GM23248 (cell line): ENCODE measurements at regions not wholly inside any gene's neighbourhood (a gene's known extent, or its start where the extent isn't known, plus 50 kb on each side); places are given as distances from the start of the nearest gene placed in this dataset.

ENCODE experiments used
- EZH2 ChIP-seq: fragments of 200-600 bp; sonication (generic); IDR thresholded peaks from 2 replicates; pipeline ENCODE4 v1.6.1; 2018; ENCODE audit warnings: antibody characterized with exemption, mild to moderate bottlenecking; ENCODE audit not compliant: insufficient read depth, poor library complexity, severe bottlenecking
- EZH2phosphoT487 ChIP-seq: fragments of 200-600 bp; sonication (generic); IDR thresholded peaks from 2 replicates; pipeline ENCODE4 v1.6.1; 2018; ENCODE audit warnings: antibody characterized with exemption, moderate library complexity, mild to moderate bottlenecking, low read depth; ENCODE audit not compliant: insufficient read depth

- TF ChIP-seq EZH2 (no peak), EZH2phosphoT487 (no peak)
Measured at GRCh38 chr2:74766780-74767179, 67.1 kb upstream of the HK2 start.
